SK-N-MC (cell line): ENCODE measurements at regions not wholly inside any gene's neighbourhood (a gene's known extent, or its start where the extent isn't known, plus 50 kb on each side); places are given as distances from the start of the nearest gene placed in this dataset.

Experiments used
- DNase-seq: peaks from one replicate; pipeline ENCODE4 v3.0.0-alpha.2; 2011; ENCODE audit warnings: low read depth, low spot score
- H3K27ac ChIP-seq: fragments of 200-600 bp; sonication (generic); 2 replicates; pipeline ENCODE4 v1.5.1; 2016; ENCODE audit warnings: mixed run types
- H3K36me3 ChIP-seq: fragments of 200-600 bp; sonication (generic); 2 replicates; pipeline ENCODE4 v1.6.1; 2017; ENCODE audit warnings: antibody characterized with exemption, low read length, mixed read lengths; ENCODE audit not compliant: insufficient read depth
- H3K4me3 ChIP-seq: fragments of 200-600 bp; sonication (generic); 2 replicates; pipeline ENCODE4 v1.5.1; 2016
- H3K9ac ChIP-seq: fragments of 200-600 bp; sonication (generic); 2 replicates; pipeline ENCODE4 v1.8.0; 2017; ENCODE audit warnings: mixed run types, mixed read lengths; ENCODE audit not compliant: insufficient read length
- H3K9me3 ChIP-seq: fragments of 200-600 bp; sonication (generic); 2 replicates; pipeline ENCODE4 v1.6.1; 2017; ENCODE audit warnings: low read depth, mild to moderate bottlenecking, antibody characterized with exemption, low read length, moderate library complexity, mixed read lengths
- EZH2 ChIP-seq: fragments of 200-600 bp; sonication (generic); IDR thresholded peaks from one replicate; pipeline ENCODE4 v1.6.1; 2017; ENCODE audit warnings: antibody characterized with exemption
- FOXP2 ChIP-seq: optimal IDR thresholded peaks from 2 replicates; pipeline ENCODE3; 2011; ENCODE audit warnings: mild to moderate bottlenecking, moderate library complexity; ENCODE audit not compliant: insufficient read depth; ENCODE audit errors: extremely low read length, control extremely low read depth
- POLR2AphosphoS5 ChIP-seq: IDR thresholded peaks from 2 replicates; pipeline ENCODE4 v1.6.1; 2012; ENCODE audit warnings: mild to moderate bottlenecking, low read depth, low read length, borderline replicate concordance

GRCh38 chr10:4177791-4178190 is 392.8 kb upstream of the KLF6 start:
- H3K36me3 ChIP-seq, result no peaks in the 10 kb centered on the region
- DNase-seq, result no peak
- no peak overlapping the region for H3K9ac ChIP-seq
- no peaks in the 10 kb centered on the region for H3K9me3 ChIP-seq
- H3K27ac ChIP-seq, result no peak overlapping the region
- TF ChIP-seq FOXP2 (no peak), POLR2AphosphoS5 (no peak), EZH2 (no peak)
- H3K4me3 ChIP-seq, result no peak overlapping the region

GRCh38 chr10:4176500-4177281 is 391.7 kb upstream of the KLF6 start:
- Histone ChIP-seq H3K27ac (no peak overlapping the region), H3K9me3 (no peaks in the 10 kb centered on the region), H3K4me3 (no peak overlapping the region)

GRCh38 chr10:4174197-4174596 is 389.2 kb upstream of the KLF6 start:
- Histone ChIP-seq H3K4me3 (no peak overlapping the region), H3K36me3 (no peaks in the 10 kb centered on the region), H3K9me3 (no peaks in the 10 kb centered on the region), H3K27ac (no peak overlapping the region), H3K9ac (no peak overlapping the region)
- TF ChIP-seq EZH2, result no peak
- TF ChIP-seq POLR2AphosphoS5, result no peak
- TF ChIP-seq FOXP2, result no peak
- no peak for DNase-seq

More at GRCh38 chr10:4176500-4177281, 391.7 kb upstream of the KLF6 start:
- DNase-seq, result no peak
- TF ChIP-seq FOXP2 (no peak), POLR2AphosphoS5 (no peak), EZH2 (no peak)
- Histone ChIP-seq H3K36me3 (no peaks in the 10 kb centered on the region), H3K9ac (no peak overlapping the region)

- H3K27ac ChIP-seq, result no peak overlapping the region
- no peak for DNase-seq
- TF ChIP-seq EZH2 (no peak), FOXP2 (no peak), POLR2AphosphoS5 (no peak)
Observed at GRCh38 chr10:4170633-4171314, 385.8 kb upstream of the KLF6 start.

GRCh38 chr10:4170181-4170580 is 385.2 kb upstream of the KLF6 start:
- no peak for TF ChIP-seq EZH2
- TF ChIP-seq FOXP2, result no peak
- no peak for TF ChIP-seq POLR2AphosphoS5
- Histone ChIP-seq H3K27ac (no peak overlapping the region), H3K9ac (no peak overlapping the region), H3K4me3 (no peak overlapping the region), H3K36me3 (no peaks in the 10 kb centered on the region), H3K9me3 (no peaks in the 10 kb centered on the region)
- DNase-seq, result no peak

More at GRCh38 chr10:4170633-4171314, 385.8 kb upstream of the KLF6 start:
- H3K36me3 ChIP-seq, result no peaks in the 10 kb centered on the region
- H3K9me3 ChIP-seq, result no peaks in the 10 kb centered on the region
- no peak overlapping the region for H3K4me3 ChIP-seq
- no peak overlapping the region for H3K9ac ChIP-seq

- no peaks in the 10 kb centered on the region for H3K9me3 ChIP-seq
- H3K27ac ChIP-seq, result no peak overlapping the region
- H3K36me3 ChIP-seq, result no peaks in the 10 kb centered on the region
- no peak overlapping the region for H3K4me3 ChIP-seq
- DNase-seq, result no peak
- TF ChIP-seq EZH2 (no peak), POLR2AphosphoS5 (no peak), FOXP2 (no peak)
- no peak overlapping the region for H3K9ac ChIP-seq
Observed at GRCh38 chr10:4169448-4169847, 384.4 kb upstream of the KLF6 start.

- DNase-seq, result no peak
- TF ChIP-seq EZH2 (no peak), POLR2AphosphoS5 (no peak), FOXP2 (no peak)
- Histone ChIP-seq H3K4me3 (no peak overlapping the region), H3K9me3 (no peaks in the 10 kb centered on the region), H3K36me3 (no peaks in the 10 kb centered on the region), H3K9ac (no peak overlapping the region), H3K27ac (no peak overlapping the region)
Observed at GRCh38 chr10:4167216-4167615, 382.2 kb upstream of the KLF6 start.

GRCh38 chr10:4162571-4163286 is 377.7 kb upstream of the KLF6 start:
- TF ChIP-seq EZH2, result no peak
- no peak for TF ChIP-seq FOXP2
- TF ChIP-seq POLR2AphosphoS5, result no peak
- H3K27ac ChIP-seq, result no peak overlapping the region
- no peak overlapping the region for H3K9ac ChIP-seq
- H3K36me3 ChIP-seq, result no peaks in the 10 kb centered on the region
- no peaks in the 10 kb centered on the region for H3K9me3 ChIP-seq
- H3K4me3 ChIP-seq, result no peak overlapping the region
- DNase-seq, result no peak
